OCI-LY7 (cell line): ENCODE measurements at regions not wholly inside any gene's neighbourhood (a gene's known extent, or its start where the extent isn't known, plus 50 kb on each side); places are given as distances from the start of the nearest gene placed in this dataset.

Source experiments
- BruUV-seq: library from RNA; stranded (reverse); fragments of 400-500 nt; replicated peaks from 2 replicates; lab custom pipeline; 2021; lab: Mats Ljungman, UMichigan
- CTCF ChIA-PET: fragments of 300-600 bp; sonication (Branson Sonifier 250); formaldehyde crosslinking; loops from one replicate; lab custom pipeline; 2022; ENCODE audit warnings: antibody characterized with exemption; ENCODE audit not compliant: unreplicated experiment; lab: Charles Lee
- POLR2A ChIA-PET: fragments of 300-600 bp; sonication (Branson Sonifier 250); formaldehyde crosslinking; loops from one replicate; lab custom pipeline; 2022; ENCODE audit warnings: antibody characterized with exemption; lab: Charles Lee
- DNase-seq: peaks from one replicate; pipeline ENCODE4 v3.0.0-alpha.2; 2015; ENCODE audit warnings: low spot score
- H2AFZ ChIP-seq: fragments of 200-600 bp; sonication (generic), shearing (Covaris generic); 2 replicates; pipeline ENCODE4 v1.6.1; 2014; ENCODE audit warnings: mild to moderate bottlenecking, antibody characterized with exemption, low read length, moderate library complexity
- H3K27ac ChIP-seq: fragments of 200-600 bp; sonication (generic); 2 replicates; pipeline ENCODE4 v1.5.1; 2014; ENCODE audit warnings: mixed run types, low read depth, mild to moderate bottlenecking, moderate library complexity, low read length, inconsistent platforms; ENCODE audit not compliant: poor library complexity, severe bottlenecking
- H3K36me3 ChIP-seq: fragments of 200-600 bp; sonication (generic); 2 replicates; pipeline ENCODE4 v1.6.1; 2014; ENCODE audit warnings: mild to moderate bottlenecking, antibody characterized with exemption, low read length, moderate library complexity, mixed read lengths; ENCODE audit not compliant: insufficient read depth
- H3K4me1 ChIP-seq: fragments of 200-600 bp; sonication (generic); 2 replicates; pipeline ENCODE4 v1.5.1; 2014; ENCODE audit warnings: mild to moderate bottlenecking, low read length; ENCODE audit not compliant: insufficient read depth, poor library complexity, severe bottlenecking
- H3K4me2 ChIP-seq: fragments of 200-600 bp; sonication (generic); 2 replicates; pipeline ENCODE4 v1.6.1; 2014; ENCODE audit warnings: mild to moderate bottlenecking, low read length
- H3K4me3 ChIP-seq: fragments of 200-600 bp; sonication (generic); 2 replicates; pipeline ENCODE4 v1.5.1; 2014; ENCODE audit warnings: mild to moderate bottlenecking, low read depth, low read length; ENCODE audit not compliant: poor library complexity, severe bottlenecking
- H3K79me2 ChIP-seq: fragments of 200-600 bp; sonication (generic); 2 replicates; pipeline ENCODE4 v1.6.1; 2016; ENCODE audit warnings: low read depth, mild to moderate bottlenecking, low read length, moderate library complexity, mixed read lengths; ENCODE audit not compliant: insufficient read depth
- H3K9me2 ChIP-seq: fragments of 200-600 bp; sonication (generic); 2 replicates; pipeline ENCODE4 v1.6.1; 2016; ENCODE audit warnings: mild to moderate bottlenecking, low read length, mixed read lengths; ENCODE audit not compliant: insufficient read depth
- H3K9me3 ChIP-seq: fragments of 200-600 bp; sonication (generic); 2 replicates; pipeline ENCODE4 v1.6.1; 2014; ENCODE audit warnings: mild to moderate bottlenecking, mixed run types, low read length, mixed read lengths
- H4K20me1 ChIP-seq: fragments of 200-600 bp; sonication (generic); 2 replicates; pipeline ENCODE4 v1.6.1; 2014; ENCODE audit warnings: mild to moderate bottlenecking, antibody characterized with exemption, low read length, moderate library complexity, mixed read lengths; ENCODE audit not compliant: insufficient read depth
- CTCF ChIP-seq: fragments of 200-600 bp; sonication (generic); conservative IDR thresholded peaks from 2 replicates; pipeline ENCODE4 v1.5.1; 2014; ENCODE audit warnings: mild to moderate bottlenecking, antibody characterized with exemption, low read length, moderate library complexity, mixed read lengths
- EZH2phosphoT487 ChIP-seq: fragments of 200-600 bp; sonication (generic); IDR thresholded peaks from 2 replicates; pipeline ENCODE4 v1.6.1; 2018; ENCODE audit warnings: low read depth, borderline replicate concordance, mild to moderate bottlenecking, mixed run types, antibody characterized with exemption, low read length, moderate library complexity, mixed read lengths
- intact Hi-C: fragments of 100-400 bp; cut with micrococcal nuclease; formaldehyde crosslinking; loops from one replicate; pipeline ENCODE4 v1.10.0; 2022; ENCODE audit not compliant: unreplicated experiment

DNA sequence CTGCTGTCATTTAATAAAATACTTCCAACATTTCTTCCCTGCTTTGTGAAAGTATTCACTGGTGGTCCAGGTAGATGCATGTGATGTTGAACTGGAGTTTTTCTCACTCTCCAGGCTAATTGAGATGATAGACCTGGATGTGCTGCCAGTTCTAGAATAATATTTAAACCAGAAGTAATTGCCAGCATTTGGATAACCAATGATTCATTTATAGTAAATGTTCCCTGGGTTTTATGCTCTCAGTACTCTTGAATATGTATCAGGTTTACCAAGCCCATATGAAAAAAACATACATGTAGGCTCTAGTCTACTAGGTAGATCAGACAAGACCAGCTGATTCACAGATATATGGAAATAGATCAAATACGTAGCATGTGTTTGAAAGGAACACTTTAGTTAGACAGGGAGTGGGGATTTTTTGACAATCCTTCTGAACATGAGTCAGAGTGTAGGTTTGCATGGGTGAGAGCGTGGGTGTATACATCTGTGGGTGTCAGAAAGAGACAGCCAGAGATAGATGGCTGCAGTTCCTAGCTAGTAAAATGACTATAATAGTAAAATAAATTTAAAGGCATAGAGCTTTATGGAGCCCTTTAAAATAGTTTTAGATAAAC is 115.1 kb downstream of the NAB1 start:
- Histone ChIP-seq H3K4me2 (no peak overlapping the region), H3K27ac (no peak overlapping the region), H3K79me2 (no peaks in the 10 kb centered on the region), H3K4me1 (no peaks in the 10 kb centered on the region), H4K20me1 (no peaks in the 10 kb centered on the region), H2AFZ (no peak overlapping the region), H3K36me3 (no peaks in the 10 kb centered on the region), H3K9me3 (no peaks in the 10 kb centered on the region), H3K9me2 (no peaks in the 10 kb centered on the region), H3K4me3 (no peak overlapping the region)
- POLR2A ChIA-PET = no interaction called here
- BruUV-seq = no TSS peak
- TF ChIP-seq EZH2phosphoT487 (no peak), CTCF (no peak)
- intact Hi-C loops = no loop called here
- CTCF ChIA-PET = no interaction called here
- DNase-seq = no peak

DNA sequence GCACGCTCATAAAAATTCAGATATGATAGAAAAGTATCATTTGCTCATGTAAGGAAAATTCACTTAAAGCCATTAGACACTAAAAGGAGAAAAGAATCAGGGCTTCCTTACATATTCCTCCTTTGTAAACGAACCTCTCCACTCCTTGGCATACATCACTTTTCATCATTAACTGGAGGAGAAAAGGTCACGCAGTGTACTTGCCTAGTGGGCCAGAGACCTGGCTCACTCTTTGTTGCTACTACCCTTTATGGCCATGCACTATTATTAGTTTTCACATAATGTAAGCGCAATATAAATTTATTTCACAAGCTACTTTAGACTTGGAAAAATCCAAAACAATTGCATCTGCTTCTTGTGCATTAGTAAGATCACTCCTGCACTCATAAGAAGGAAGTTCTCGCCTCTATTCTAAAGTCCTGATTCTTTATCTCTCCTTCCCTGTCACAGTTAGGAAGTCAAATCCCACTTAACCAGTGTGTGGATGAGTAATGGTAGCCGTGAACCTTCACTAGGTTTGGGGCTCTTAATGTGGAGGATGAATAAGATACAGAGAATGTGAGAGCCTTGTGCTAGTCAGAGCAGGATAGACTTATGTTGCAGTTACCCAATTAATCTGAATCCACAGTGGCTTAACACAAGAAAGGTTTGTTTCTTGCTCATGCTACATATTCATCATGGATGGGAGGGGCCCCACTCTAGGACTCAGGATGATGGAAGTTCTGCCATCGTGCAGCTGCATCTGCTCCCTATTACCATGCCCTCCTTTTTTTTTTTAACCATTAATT is 115.0 kb upstream of the GLS start:
- Histone ChIP-seq H3K4me3 (no peak overlapping the region), H3K4me2 (no peak overlapping the region), H3K27ac (no peak overlapping the region), H3K4me1 (no peaks in the 10 kb centered on the region), H3K9me2 (no peaks in the 10 kb centered on the region), H3K79me2 (no peaks in the 10 kb centered on the region), H3K9me3 (no peaks in the 10 kb centered on the region), H3K36me3 (no peaks in the 10 kb centered on the region), H2AFZ (no peak overlapping the region), H4K20me1 (no peaks in the 10 kb centered on the region)
- DNase-seq = no peak
- no TSS peak for BruUV-seq
- TF ChIP-seq EZH2phosphoT487 = no peak
- TF ChIP-seq CTCF = no peak
- intact Hi-C loops = no loop called here
- ChIA-PET CTCF (no interaction called here), POLR2A (no interaction called here)

DNA sequence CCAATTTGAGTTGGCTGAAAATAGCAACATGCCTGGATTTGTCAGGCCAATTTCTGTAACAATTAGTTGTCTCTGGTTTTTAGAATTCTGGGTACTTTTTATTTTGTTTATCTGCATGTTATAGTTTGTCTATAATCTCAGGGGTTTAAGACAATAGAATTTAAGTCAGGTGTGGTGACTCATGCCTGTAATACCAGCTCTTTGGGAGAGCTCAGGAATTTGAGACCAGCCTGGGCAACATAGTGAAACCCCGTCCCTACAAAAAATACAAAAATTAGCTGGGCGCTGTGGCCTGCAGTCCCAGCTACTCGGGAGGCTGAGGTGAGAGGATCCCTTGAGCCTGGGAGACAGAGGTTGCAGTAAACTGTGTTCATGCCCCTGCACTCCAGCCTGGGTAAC is 114.4 kb upstream of the GLS start:
- intact Hi-C loops = no loop called here
- ChIA-PET CTCF (no interaction called here), POLR2A (no interaction called here)
- Histone ChIP-seq H3K27ac (no peak overlapping the region), H3K9me2 (no peaks in the 10 kb centered on the region), H3K4me3 (no peak overlapping the region), H3K36me3 (no peaks in the 10 kb centered on the region), H3K4me1 (no peaks in the 10 kb centered on the region), H3K9me3 (no peaks in the 10 kb centered on the region), H4K20me1 (no peaks in the 10 kb centered on the region), H3K4me2 (no peak overlapping the region), H2AFZ (no peak overlapping the region), H3K79me2 (no peaks in the 10 kb centered on the region)
- TF ChIP-seq CTCF (no peak), EZH2phosphoT487 (no peak)
- BruUV-seq = no TSS peak
- no peak for DNase-seq
